OCI-LY7 (cell line): ENCODE measurements at regions not wholly inside any gene's neighbourhood (a gene's known extent, or its start where the extent isn't known, plus 50 kb on each side); places are given as distances from the start of the nearest gene placed in this dataset.
A peak's percentile ranks its signal among the peaks of the same experiment; 100 is the strongest.

Source experiments
- BruUV-seq: library from RNA; stranded (reverse); fragments of 400-500 nt; replicated peaks from 2 replicates; lab custom pipeline; 2021; lab: Mats Ljungman, UMichigan
- CTCF ChIA-PET: fragments of 300-600 bp; sonication (Branson Sonifier 250); formaldehyde crosslinking; loops from one replicate; lab custom pipeline; 2022; ENCODE audit warnings: antibody characterized with exemption; ENCODE audit not compliant: unreplicated experiment; lab: Charles Lee
- POLR2A ChIA-PET: fragments of 300-600 bp; sonication (Branson Sonifier 250); formaldehyde crosslinking; loops from one replicate; lab custom pipeline; 2022; ENCODE audit warnings: antibody characterized with exemption; lab: Charles Lee
- DNase-seq: peaks from one replicate; pipeline ENCODE4 v3.0.0-alpha.2; 2015; ENCODE audit warnings: low spot score
- H2AFZ ChIP-seq: fragments of 200-600 bp; sonication (generic), shearing (Covaris generic); 2 replicates; pipeline ENCODE4 v1.6.1; 2014; ENCODE audit warnings: mild to moderate bottlenecking, antibody characterized with exemption, low read length, moderate library complexity
- H3K27ac ChIP-seq: fragments of 200-600 bp; sonication (generic); 2 replicates; pipeline ENCODE4 v1.5.1; 2014; ENCODE audit warnings: mixed run types, low read depth, mild to moderate bottlenecking, moderate library complexity, low read length, inconsistent platforms; ENCODE audit not compliant: poor library complexity, severe bottlenecking
- H3K36me3 ChIP-seq: fragments of 200-600 bp; sonication (generic); 2 replicates; pipeline ENCODE4 v1.6.1; 2014; ENCODE audit warnings: mild to moderate bottlenecking, antibody characterized with exemption, low read length, moderate library complexity, mixed read lengths; ENCODE audit not compliant: insufficient read depth
- H3K4me1 ChIP-seq: fragments of 200-600 bp; sonication (generic); 2 replicates; pipeline ENCODE4 v1.5.1; 2014; ENCODE audit warnings: mild to moderate bottlenecking, low read length; ENCODE audit not compliant: insufficient read depth, poor library complexity, severe bottlenecking
- H3K4me2 ChIP-seq: fragments of 200-600 bp; sonication (generic); 2 replicates; pipeline ENCODE4 v1.6.1; 2014; ENCODE audit warnings: mild to moderate bottlenecking, low read length
- H3K4me3 ChIP-seq: fragments of 200-600 bp; sonication (generic); 2 replicates; pipeline ENCODE4 v1.5.1; 2014; ENCODE audit warnings: mild to moderate bottlenecking, low read depth, low read length; ENCODE audit not compliant: poor library complexity, severe bottlenecking
- H3K79me2 ChIP-seq: fragments of 200-600 bp; sonication (generic); 2 replicates; pipeline ENCODE4 v1.6.1; 2016; ENCODE audit warnings: low read depth, mild to moderate bottlenecking, low read length, moderate library complexity, mixed read lengths; ENCODE audit not compliant: insufficient read depth
- H3K9me2 ChIP-seq: fragments of 200-600 bp; sonication (generic); 2 replicates; pipeline ENCODE4 v1.6.1; 2016; ENCODE audit warnings: mild to moderate bottlenecking, low read length, mixed read lengths; ENCODE audit not compliant: insufficient read depth
- H3K9me3 ChIP-seq: fragments of 200-600 bp; sonication (generic); 2 replicates; pipeline ENCODE4 v1.6.1; 2014; ENCODE audit warnings: mild to moderate bottlenecking, mixed run types, low read length, mixed read lengths
- H4K20me1 ChIP-seq: fragments of 200-600 bp; sonication (generic); 2 replicates; pipeline ENCODE4 v1.6.1; 2014; ENCODE audit warnings: mild to moderate bottlenecking, antibody characterized with exemption, low read length, moderate library complexity, mixed read lengths; ENCODE audit not compliant: insufficient read depth
- EZH2phosphoT487 ChIP-seq: fragments of 200-600 bp; sonication (generic); IDR thresholded peaks from 2 replicates; pipeline ENCODE4 v1.6.1; 2018; ENCODE audit warnings: low read depth, borderline replicate concordance, mild to moderate bottlenecking, mixed run types, antibody characterized with exemption, low read length, moderate library complexity, mixed read lengths
- intact Hi-C: fragments of 100-400 bp; cut with micrococcal nuclease; formaldehyde crosslinking; loops from one replicate; pipeline ENCODE4 v1.10.0; 2022; ENCODE audit not compliant: unreplicated experiment
- TF ChIP-seq, protein P1 (sequence below): fragments of 200-600 bp; sonication (generic); conservative IDR thresholded peaks from 2 replicates; pipeline ENCODE4 v1.5.1; 2014; ENCODE audit warnings: mild to moderate bottlenecking, antibody characterized with exemption, low read length, moderate library complexity, mixed read lengths

DNA sequence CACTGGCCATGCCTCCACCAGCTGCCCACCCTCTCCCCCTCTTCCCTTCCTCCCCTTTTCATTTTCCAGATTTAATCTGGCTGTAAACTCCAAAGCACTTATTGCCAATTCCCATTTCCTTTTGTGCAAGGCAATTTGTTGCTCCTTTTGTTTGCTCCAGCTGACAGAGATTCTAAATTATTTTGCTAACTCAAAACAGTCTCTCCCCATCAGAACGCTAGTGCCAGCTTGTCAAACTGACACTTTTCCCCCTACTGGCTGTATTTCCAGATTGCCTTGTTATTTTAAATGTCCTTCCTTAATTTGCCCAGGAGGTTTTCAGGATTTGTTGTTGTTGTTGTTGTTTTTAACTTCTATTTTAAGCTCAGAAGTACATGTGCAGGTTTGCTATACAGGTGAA, 57.0 kb upstream of the PAK1 start:
- H3K9me3 ChIP-seq = no peaks in the 10 kb centered on the region
- H3K79me2 ChIP-seq = no peaks in the 10 kb centered on the region
- peaks cover 2% of the 10 kb centered on the region for H3K4me1 ChIP-seq
- H3K36me3 ChIP-seq = no peaks in the 10 kb centered on the region
- no peak overlapping the region for H2AFZ ChIP-seq
- TF ChIP-seq, protein P1, sequence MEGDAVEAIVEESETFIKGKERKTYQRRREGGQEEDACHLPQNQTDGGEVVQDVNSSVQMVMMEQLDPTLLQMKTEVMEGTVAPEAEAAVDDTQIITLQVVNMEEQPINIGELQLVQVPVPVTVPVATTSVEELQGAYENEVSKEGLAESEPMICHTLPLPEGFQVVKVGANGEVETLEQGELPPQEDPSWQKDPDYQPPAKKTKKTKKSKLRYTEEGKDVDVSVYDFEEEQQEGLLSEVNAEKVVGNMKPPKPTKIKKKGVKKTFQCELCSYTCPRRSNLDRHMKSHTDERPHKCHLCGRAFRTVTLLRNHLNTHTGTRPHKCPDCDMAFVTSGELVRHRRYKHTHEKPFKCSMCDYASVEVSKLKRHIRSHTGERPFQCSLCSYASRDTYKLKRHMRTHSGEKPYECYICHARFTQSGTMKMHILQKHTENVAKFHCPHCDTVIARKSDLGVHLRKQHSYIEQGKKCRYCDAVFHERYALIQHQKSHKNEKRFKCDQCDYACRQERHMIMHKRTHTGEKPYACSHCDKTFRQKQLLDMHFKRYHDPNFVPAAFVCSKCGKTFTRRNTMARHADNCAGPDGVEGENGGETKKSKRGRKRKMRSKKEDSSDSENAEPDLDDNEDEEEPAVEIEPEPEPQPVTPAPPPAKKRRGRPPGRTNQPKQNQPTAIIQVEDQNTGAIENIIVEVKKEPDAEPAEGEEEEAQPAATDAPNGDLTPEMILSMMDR = no peak
- TF ChIP-seq EZH2phosphoT487 = no peak
- no TSS peak for BruUV-seq
- H3K9me2 ChIP-seq = no peaks in the 10 kb centered on the region
- DNase-seq = no peak
- no peak overlapping the region for H3K4me3 ChIP-seq
- intact Hi-C loops = no loop called here
- no peak overlapping the region for H3K4me2 ChIP-seq
- no peaks in the 10 kb centered on the region for H4K20me1 ChIP-seq
- POLR2A ChIA-PET = no interaction called here
- no peak overlapping the region for H3K27ac ChIP-seq
- CTCF ChIA-PET = no interaction called here

GRCh38 chr11:77529685-77530084, 55.8 kb upstream of the PAK1 start:
- no peaks in the 10 kb centered on the region for H3K79me2 ChIP-seq
- H3K27ac ChIP-seq = no peak overlapping the region
- BruUV-seq = no TSS peak
- POLR2A ChIA-PET = no interaction called here
- no peak overlapping the region for H3K4me3 ChIP-seq
- no peaks in the 10 kb centered on the region for H3K9me3 ChIP-seq
- H3K4me1 ChIP-seq = peaks cover 5% of the 10 kb centered on the region
- no peaks in the 10 kb centered on the region for H3K9me2 ChIP-seq
- CTCF ChIA-PET = no interaction called here
- DNase-seq = no peak
- intact Hi-C loops = no loop called here
- TF ChIP-seq, protein P1 = no peak
- TF ChIP-seq EZH2phosphoT487 = no peak
- no peaks in the 10 kb centered on the region for H4K20me1 ChIP-seq
- H2AFZ ChIP-seq = no peak overlapping the region
- H3K4me2 ChIP-seq = no peak overlapping the region
- no peaks in the 10 kb centered on the region for H3K36me3 ChIP-seq

DNA sequence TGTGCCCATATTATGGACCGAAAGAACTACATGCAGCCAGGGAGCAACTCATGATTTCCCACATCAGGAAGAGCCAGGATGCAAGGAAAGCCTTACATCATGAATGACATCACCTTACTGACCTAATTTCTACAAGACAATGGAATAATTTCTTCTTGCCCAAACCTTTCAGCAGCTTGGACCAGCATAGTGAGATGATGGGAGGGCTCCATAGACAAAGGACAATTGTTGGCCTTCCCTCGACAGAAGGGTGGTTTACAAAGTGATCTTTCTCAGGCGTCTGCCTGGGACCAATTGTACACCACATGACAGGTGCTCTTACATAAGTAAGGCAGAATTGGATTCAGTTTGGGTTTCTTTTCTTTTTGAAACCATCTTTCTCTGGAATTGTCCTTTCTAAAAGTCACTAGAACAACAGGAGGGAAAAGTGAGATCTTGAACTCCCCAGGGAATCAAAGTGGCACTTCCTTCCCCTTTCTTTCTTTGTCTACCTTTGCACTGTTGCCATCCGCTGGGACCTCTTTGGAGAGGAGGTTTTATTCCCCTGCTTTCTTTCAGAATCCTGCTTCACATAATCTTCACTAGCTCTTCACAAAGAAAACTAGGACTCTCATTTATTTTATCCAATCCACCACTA, 51.7 kb upstream of the PAK1 start:
- DNase-seq = peak; percentile 18
- intact Hi-C loops = no loop called here
- Histone ChIP-seq H4K20me1 (no peaks in the 10 kb centered on the region), H3K9me3 (no peaks in the 10 kb centered on the region), H3K36me3 (no peaks in the 10 kb centered on the region), H3K4me3 (no peak overlapping the region), H3K4me1 (peaks cover 5% of the 10 kb centered on the region), H3K4me2 (no peak overlapping the region), H3K79me2 (no peaks in the 10 kb centered on the region), H2AFZ (no peak overlapping the region), H3K27ac (no peak overlapping the region), H3K9me2 (no peaks in the 10 kb centered on the region)
- TF ChIP-seq EZH2phosphoT487 = no peak
- TF ChIP-seq, protein P1 = no peak
- CTCF ChIA-PET = no interaction called here
- POLR2A ChIA-PET = interaction anchor here (0.6 to 1.0 kb wide), 2 partner anchors 9 to 753 kb away, joined by 3 to 4 read pairs; no protein-coding TSS in a partner anchor
- no TSS peak for BruUV-seq
